GM12872 (cell line): ENCODE measurements at regions not wholly inside any gene's neighbourhood (a gene's known extent, or its start where the extent isn't known, plus 50 kb on each side); places are given as distances from the start of the nearest gene placed in this dataset.

Experiments
- CTCF ChIP-seq: IDR thresholded peaks from 3 replicates; pipeline ENCODE4 v1.5.1; 2011; ENCODE audit warnings: low read depth, mild to moderate bottlenecking, low read length, moderate library complexity; ENCODE audit not compliant: insufficient read depth

GRCh38 chr20:11084508-11084907, 410.7 kb upstream of the JAG1 start:
- no peak for TF ChIP-seq CTCF

DNA sequence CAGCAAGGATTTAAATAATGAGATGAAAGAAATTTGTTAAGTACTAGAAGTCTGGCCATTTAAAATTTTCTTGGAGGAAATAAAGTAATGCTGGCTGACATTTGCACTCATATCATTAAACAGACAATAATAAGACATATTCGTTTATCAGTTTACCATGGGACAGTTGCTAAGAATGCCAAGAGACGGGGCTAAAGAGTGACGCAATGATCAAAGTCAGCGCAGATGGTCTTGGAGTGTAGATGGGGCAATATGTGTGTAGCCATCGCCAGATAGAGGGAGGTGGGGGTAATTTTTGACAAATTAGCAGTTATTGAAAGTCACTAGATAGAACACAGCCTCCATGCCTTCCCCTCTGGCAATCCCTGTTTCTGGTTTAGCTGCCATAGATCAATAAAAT, 413.2 kb upstream of the JAG1 start:
- no peak for TF ChIP-seq CTCF

GRCh38 chr20:11090751-11091150, 417.0 kb upstream of the JAG1 start:
- TF ChIP-seq CTCF: no peak

- TF ChIP-seq CTCF: no peak
Measured at GRCh38 chr20:11091511-11091910, 417.7 kb upstream of the JAG1 start.

GRCh38 chr20:11092151-11092550, 418.4 kb upstream of the JAG1 start:
- TF ChIP-seq CTCF: no peak

GRCh38 chr20:11094196-11094595, 420.4 kb upstream of the JAG1 start:
- TF ChIP-seq CTCF: no peak

GRCh38 chr20:11094711-11095110, 420.9 kb upstream of the JAG1 start:
- no peak for TF ChIP-seq CTCF

DNA sequence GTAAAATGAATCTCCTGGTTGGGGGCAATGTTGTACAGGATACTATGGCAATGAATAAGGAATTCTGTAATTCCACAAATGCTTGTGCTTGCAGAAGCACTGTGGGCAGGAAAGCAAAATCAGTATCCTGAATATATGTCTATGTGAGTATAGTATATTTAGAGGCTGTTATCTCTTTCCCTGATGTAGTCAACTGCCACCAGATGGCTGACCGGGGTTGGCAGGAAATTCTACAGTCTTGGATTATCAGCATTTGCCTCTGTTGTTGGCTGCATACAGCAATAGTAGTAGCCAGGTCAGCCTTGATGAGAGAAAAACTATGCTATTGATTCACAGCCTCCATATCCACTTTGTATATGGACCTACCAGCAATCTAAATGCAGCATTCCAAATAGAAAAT, 425.1 kb upstream of the JAG1 start:
- TF ChIP-seq CTCF: no peak
